Endothelial cell of umbilical vein (primary cell): ENCODE measurements at regions not wholly inside any gene's neighbourhood (a gene's known extent, or its start where the extent isn't known, plus 50 kb on each side); places are given as distances from the start of the nearest gene placed in this dataset.

Experiments used
- BruUV-seq: library from RNA; stranded (reverse); fragments of 400-500 nt; replicated peaks from 2 replicates; lab custom pipeline; 2021; lab: Mats Ljungman, UMichigan
- CTCF ChIA-PET: fragments of 300-600, 350-600 bp; sonication (Branson Sonifier 250); formaldehyde crosslinking; loops from one replicate; lab custom pipeline; 2021; ENCODE audit warnings: antibody characterized with exemption, inconsistent platforms; lab: Charles Lee
- POLR2A ChIA-PET: fragments of 300-600, 350-600 bp; sonication (Branson Sonifier 250); formaldehyde crosslinking; loops from one replicate; lab custom pipeline; 2021; ENCODE audit warnings: antibody characterized with exemption, inconsistent platforms; lab: Charles Lee
- DNase-seq: peaks from one replicate; pipeline ENCODE4 v3.0.0-alpha.2; 2011; ENCODE audit warnings: low read depth, low spot score
- FAIRE-seq: peaks from 2 replicates; lab custom pipeline; 2011; peaks lifted over from hg19 to GRCh38; lab: Jason Lieb, UNC
- H2AFZ ChIP-seq: 2 replicates; pipeline ENCODE4 v1.6.0; 2012; ENCODE audit warnings: low read depth, low read length, control low read depth, inconsistent platforms
- H3K27ac ChIP-seq: 2 replicates; pipeline ENCODE4 v1.5.1; 2011; ENCODE audit warnings: low read depth, mild to moderate bottlenecking, control low read depth, low read length, moderate library complexity; ENCODE audit not compliant: insufficient read depth
- H3K27me3 ChIP-seq, 2 experiments: 2 replicates each; pipeline versions ENCODE4 v1.6.0 to v1.6.1; 2011; ENCODE audit warnings: low read length in 2 of 2, mixed read lengths in 1 of 2; ENCODE audit not compliant: control insufficient read depth in 2 of 2, insufficient read depth in 2 of 2
- H3K36me3 ChIP-seq, 2 experiments: 2 replicates in 1 of 2; 3 replicates in 1 of 2; pipeline ENCODE4 v1.5.1; 2011; ENCODE audit warnings: low read length in 2 of 2, mild to moderate bottlenecking in 1 of 2, moderate library complexity in 1 of 2; ENCODE audit not compliant: control insufficient read depth in 2 of 2, insufficient read depth in 2 of 2; ENCODE audit errors: extremely low read depth in 1 of 2
- H3K4me1 ChIP-seq: 3 replicates; pipeline ENCODE4 v1.5.1; 2011; ENCODE audit warnings: mild to moderate bottlenecking, low read length; ENCODE audit not compliant: control insufficient read depth, insufficient read depth; ENCODE audit errors: extremely low read depth
- H3K4me2 ChIP-seq: 2 replicates; pipeline ENCODE4 v1.6.1; 2011; ENCODE audit warnings: low read length, control low read depth, mixed read lengths; ENCODE audit not compliant: insufficient read depth
- H3K4me3 ChIP-seq, 3 experiments: fragments of 200-600 bp in 1 of 3; sonication (generic), shearing (Covaris generic) in 1 of 3; replicated peaks in 1 of 3; 2 replicates each; pipeline ENCODE4 v1.5.1; 2011 to 2016; ENCODE audit warnings: control low read depth in 3 of 3, low read length in 3 of 3, mild to moderate bottlenecking in 2 of 3, inconsistent platforms in 1 of 3, low read depth in 1 of 3, moderate library complexity in 1 of 3; ENCODE audit not compliant: insufficient read depth in 1 of 3
- H3K79me2 ChIP-seq: 2 replicates; pipeline ENCODE4 v1.6.0; 2012; ENCODE audit warnings: low read length, inconsistent platforms; ENCODE audit not compliant: control insufficient read depth, insufficient read depth
- H3K9ac ChIP-seq: replicated peaks from 2 replicates; pipeline ENCODE3; 2011; ENCODE audit warnings: low read length, control low read depth; ENCODE audit not compliant: insufficient read depth; ENCODE audit errors: extremely low read depth
- H3K9me1 ChIP-seq: replicated peaks from 3 replicates; pipeline ENCODE4 v1.6.0; 2011; ENCODE audit warnings: mild to moderate bottlenecking, low read length; ENCODE audit not compliant: control insufficient read depth, insufficient read depth; ENCODE audit errors: extremely low read depth
- H3K9me3 ChIP-seq: replicated peaks from 2 replicates; pipeline ENCODE4 v1.5.1; 2012; ENCODE audit warnings: low read length, inconsistent platforms; ENCODE audit not compliant: control insufficient read depth, insufficient read depth
- H4K20me1 ChIP-seq: replicated peaks from 2 replicates; pipeline ENCODE3; 2011; ENCODE audit warnings: mild to moderate bottlenecking, low read length; ENCODE audit not compliant: control insufficient read depth, insufficient read depth; ENCODE audit errors: extremely low read depth
- EZH2 ChIP-seq: IDR thresholded peaks from 2 replicates; pipeline ENCODE4 v1.6.1; 2012; ENCODE audit warnings: borderline replicate concordance, low read depth, mild to moderate bottlenecking, moderate library complexity, low read length, inconsistent platforms; ENCODE audit not compliant: severe bottlenecking
- POLR2A ChIP-seq: IDR thresholded peaks from 2 replicates; pipeline ENCODE4 v1.6.1; 2012; ENCODE audit warnings: low read depth, mild to moderate bottlenecking, control low read depth, low read length
- POLR2AphosphoS5 ChIP-seq: IDR thresholded peaks from 2 replicates; pipeline ENCODE4 v1.6.1; 2012; ENCODE audit warnings: low read depth, mild to moderate bottlenecking, control low read depth, low read length, moderate library complexity; ENCODE audit not compliant: insufficient read depth
- dilution Hi-C: fragments of 300-500 bp; cut with MboI; formaldehyde crosslinking; loops from one replicate; pipeline ENCODE4 v1.15.0; 2019; ENCODE audit warnings: low sequenced_read_pairs; ENCODE audit not compliant: extremely low pct_ligation_motif_present
- intact Hi-C: fragments of 100-400 bp; cut with micrococcal nuclease; formaldehyde crosslinking; loops from one replicate; pipeline ENCODE4 v1.10.0; 2022
- TF ChIP-seq, protein P1 (sequence below), 2 donors: IDR thresholded peaks; 1 replicate in 1 of 2; 2 replicates in 1 of 2; pipeline ENCODE4 v1.5.1; 2011; ENCODE audit warnings: low read length in 2 of 2, mild to moderate bottlenecking in 2 of 2, moderate library complexity in 2 of 2, control low read depth in 1 of 2, inconsistent platforms in 1 of 2, low read depth in 1 of 2; ENCODE audit not compliant: insufficient read depth in 1 of 2; ENCODE audit errors: extremely low read depth in 1 of 2
- TF ChIP-seq, protein P2 (sequence below): IDR thresholded peaks from 2 replicates; pipeline ENCODE4 v1.6.1; 2011; ENCODE audit not compliant: insufficient read depth, insufficient read length

DNA sequence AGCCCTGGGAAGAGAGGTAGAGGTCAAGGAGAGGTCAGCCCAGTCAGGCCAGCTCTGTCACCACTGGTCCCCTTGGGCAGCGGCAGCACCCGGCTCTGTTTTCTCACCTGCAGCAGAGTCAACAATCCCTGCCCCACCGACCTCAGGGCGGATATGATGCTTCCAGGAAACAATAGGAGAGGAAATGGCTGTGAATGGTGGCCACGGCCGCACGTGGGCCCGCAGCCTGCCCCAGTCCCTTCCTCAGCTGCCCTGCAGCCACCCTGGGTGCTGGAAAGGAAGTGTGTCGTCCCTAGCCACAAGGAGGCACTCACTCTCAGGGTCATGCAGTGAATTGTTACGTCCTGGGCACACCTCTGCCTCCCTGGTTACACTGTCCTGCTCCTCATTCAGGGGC, 92.5 kb upstream of the ENPP6 start:
- Histone ChIP-seq H3K4me1 (no peaks in the 10 kb centered on the region), H3K9me1 (no peaks in the 10 kb centered on the region), H3K9ac (no peak overlapping the region), H3K4me3 (no peak overlapping the region), H4K20me1 (no peaks in the 10 kb centered on the region), H3K9me3 (no peaks in the 10 kb centered on the region), H2AFZ (no peak overlapping the region), H3K36me3 (no peaks in the 10 kb centered on the region), H3K79me2 (no peaks in the 10 kb centered on the region), H3K27me3 (no peaks in the 10 kb centered on the region), H3K4me2 (no peak overlapping the region), H3K27ac (peak overlapping the region; percentile 21)
- TF ChIP-seq EZH2: no peak
- TF ChIP-seq, protein P1, sequence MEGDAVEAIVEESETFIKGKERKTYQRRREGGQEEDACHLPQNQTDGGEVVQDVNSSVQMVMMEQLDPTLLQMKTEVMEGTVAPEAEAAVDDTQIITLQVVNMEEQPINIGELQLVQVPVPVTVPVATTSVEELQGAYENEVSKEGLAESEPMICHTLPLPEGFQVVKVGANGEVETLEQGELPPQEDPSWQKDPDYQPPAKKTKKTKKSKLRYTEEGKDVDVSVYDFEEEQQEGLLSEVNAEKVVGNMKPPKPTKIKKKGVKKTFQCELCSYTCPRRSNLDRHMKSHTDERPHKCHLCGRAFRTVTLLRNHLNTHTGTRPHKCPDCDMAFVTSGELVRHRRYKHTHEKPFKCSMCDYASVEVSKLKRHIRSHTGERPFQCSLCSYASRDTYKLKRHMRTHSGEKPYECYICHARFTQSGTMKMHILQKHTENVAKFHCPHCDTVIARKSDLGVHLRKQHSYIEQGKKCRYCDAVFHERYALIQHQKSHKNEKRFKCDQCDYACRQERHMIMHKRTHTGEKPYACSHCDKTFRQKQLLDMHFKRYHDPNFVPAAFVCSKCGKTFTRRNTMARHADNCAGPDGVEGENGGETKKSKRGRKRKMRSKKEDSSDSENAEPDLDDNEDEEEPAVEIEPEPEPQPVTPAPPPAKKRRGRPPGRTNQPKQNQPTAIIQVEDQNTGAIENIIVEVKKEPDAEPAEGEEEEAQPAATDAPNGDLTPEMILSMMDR (IDR thresholded peaks at IDR 0.05; ENCODE audit: extremely low read depth in 1 of 2, insufficient read depth in 1 of 2, low read depth in 1 of 2, low read length in 2 of 2): peak; percentile 20 to 22
- TF ChIP-seq, protein P2, sequence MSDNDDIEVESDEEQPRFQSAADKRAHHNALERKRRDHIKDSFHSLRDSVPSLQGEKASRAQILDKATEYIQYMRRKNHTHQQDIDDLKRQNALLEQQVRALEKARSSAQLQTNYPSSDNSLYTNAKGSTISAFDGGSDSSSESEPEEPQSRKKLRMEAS: peak; percentile 55
- no peak for TF ChIP-seq POLR2A
- TF ChIP-seq POLR2AphosphoS5: peak; percentile 49
- BruUV-seq: no TSS peak
- peak; percentile 28 for DNase-seq
- dilution Hi-C loops: no loop called here
- POLR2A ChIA-PET: no interaction called here
- intact Hi-C loops: loop anchor here (1.0 kb wide), 7 partner anchors 42 to 424 kb away; partner anchors contain the start of genes CENPU and IRF2
- peak; percentile 74 for FAIRE-seq
- CTCF ChIA-PET: interaction anchor here (2.0 kb wide), 1 partner anchor 46 kb away, joined by 5 read pairs; no protein-coding TSS in a partner anchor
